SK-N-MC (cell line): ENCODE measurements at regions not wholly inside any gene's neighbourhood (a gene's known extent, or its start where the extent isn't known, plus 50 kb on each side); places are given as distances from the start of the nearest gene placed in this dataset.

Source experiments
- EZH2 ChIP-seq: fragments of 200-600 bp; sonication (generic); IDR thresholded peaks from one replicate; pipeline ENCODE4 v1.6.1; 2017; ENCODE audit warnings: antibody characterized with exemption
- POLR2AphosphoS5 ChIP-seq: IDR thresholded peaks from 2 replicates; pipeline ENCODE4 v1.6.1; 2012; ENCODE audit warnings: mild to moderate bottlenecking, low read depth, low read length, borderline replicate concordance

GRCh38 chr2:8394569-8395359 lies 287.1 kb upstream of the ID2 start:
- TF ChIP-seq POLR2AphosphoS5 = no peak
- no peak for TF ChIP-seq EZH2
